Skeletal muscle satellite cell (primary cell): ENCODE measurements at regions not wholly inside any gene's neighbourhood (a gene's known extent, or its start where the extent isn't known, plus 50 kb on each side); places are given as distances from the start of the nearest gene placed in this dataset.

Source experiments
- H3K27me3 ChIP-seq: 2 replicates; pipeline ENCODE4 v1.7.0; 2013; ENCODE audit warnings: low read length; ENCODE audit not compliant: control insufficient read depth, insufficient read depth
- H3K36me3 ChIP-seq: 2 replicates; pipeline ENCODE4 v1.7.0; 2013; ENCODE audit warnings: mild to moderate bottlenecking, control low read depth, low read length; ENCODE audit not compliant: insufficient read depth
- H3K4me1 ChIP-seq: 2 replicates; pipeline ENCODE4 v1.7.0; 2013; ENCODE audit warnings: low read length; ENCODE audit not compliant: control insufficient read depth, insufficient read depth
- H3K4me2 ChIP-seq: 2 replicates; pipeline ENCODE4 v1.7.0; 2013; ENCODE audit warnings: mild to moderate bottlenecking, low read length
- H3K4me3 ChIP-seq: 2 replicates; pipeline ENCODE4 v1.7.0; 2013; ENCODE audit warnings: low read length
- H3K9ac ChIP-seq: 2 replicates; pipeline ENCODE4 v1.7.0; 2013; ENCODE audit warnings: mild to moderate bottlenecking, low read depth, low read length, moderate library complexity
- H3K9me3 ChIP-seq: replicated peaks from 2 replicates; pipeline ENCODE4 v1.7.0; 2013; ENCODE audit warnings: mild to moderate bottlenecking, control low read depth, low read length

DNA sequence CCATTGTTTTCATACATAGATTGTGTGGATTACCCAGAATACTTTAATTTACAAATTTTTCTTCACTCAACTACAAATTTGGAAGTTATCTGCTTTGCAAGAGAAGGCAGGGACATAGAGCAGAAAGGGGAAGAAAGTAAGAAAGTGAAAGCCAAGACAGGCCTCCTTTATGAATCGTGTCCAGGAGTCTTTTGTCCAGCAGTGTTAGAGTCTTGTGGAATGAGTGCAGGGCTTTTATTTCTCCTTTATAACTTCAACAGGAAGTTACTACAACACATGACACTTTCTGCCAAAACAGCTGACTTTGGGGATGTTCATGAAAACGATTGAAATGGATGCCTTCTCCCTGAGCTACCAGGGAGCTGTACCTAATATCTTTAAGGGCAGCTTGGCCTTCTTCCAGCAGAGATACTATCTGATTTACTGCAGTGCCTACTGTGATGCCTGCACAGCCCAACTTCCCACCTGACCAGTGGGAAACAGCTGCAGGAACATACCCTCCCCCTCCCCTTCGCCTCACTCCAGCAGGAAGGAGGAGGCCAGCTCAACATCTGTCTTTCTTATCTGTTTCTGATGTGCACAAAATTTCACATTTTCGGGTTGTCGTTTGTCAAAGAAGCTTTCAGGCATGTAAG lies 557.7 kb upstream of the SLIT2 start:
- peaks cover 17% of the 10 kb centered on the region for H3K4me1 ChIP-seq
- H3K9me3 ChIP-seq: no peaks in the 10 kb centered on the region
- peak overlapping the region; percentile 15 for H3K4me2 ChIP-seq
- H3K4me3 ChIP-seq: no peak overlapping the region
- no peaks in the 10 kb centered on the region for H3K27me3 ChIP-seq
- H3K9ac ChIP-seq: no peak overlapping the region
- no peaks in the 10 kb centered on the region for H3K36me3 ChIP-seq

DNA sequence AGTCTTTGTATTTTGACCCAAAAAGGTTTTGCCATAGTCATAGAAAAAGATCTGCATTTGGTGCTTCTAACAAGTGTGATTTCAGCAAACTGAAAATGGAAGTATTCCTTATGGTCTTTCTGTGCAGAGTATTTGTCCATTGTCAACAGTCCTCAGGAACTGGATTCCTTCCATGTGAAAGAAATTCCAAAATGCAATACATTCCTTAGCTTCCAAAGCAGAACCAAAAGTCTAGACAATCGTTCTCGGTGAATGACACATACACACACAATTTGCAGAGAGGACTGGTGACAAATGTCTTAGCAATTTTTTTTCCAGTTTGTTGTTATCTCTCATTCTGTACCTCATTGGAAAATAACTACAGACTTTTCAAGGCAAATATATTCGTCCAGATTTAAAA lies 562.2 kb upstream of the SLIT2 start:
- Histone ChIP-seq H3K4me3 (no peak overlapping the region), H3K36me3 (no peaks in the 10 kb centered on the region), H3K9me3 (no peaks in the 10 kb centered on the region), H3K27me3 (no peaks in the 10 kb centered on the region), H3K9ac (no peak overlapping the region), H3K4me2 (peak overlapping the region; percentile 28), H3K4me1 (peaks cover 17% of the 10 kb centered on the region)

DNA sequence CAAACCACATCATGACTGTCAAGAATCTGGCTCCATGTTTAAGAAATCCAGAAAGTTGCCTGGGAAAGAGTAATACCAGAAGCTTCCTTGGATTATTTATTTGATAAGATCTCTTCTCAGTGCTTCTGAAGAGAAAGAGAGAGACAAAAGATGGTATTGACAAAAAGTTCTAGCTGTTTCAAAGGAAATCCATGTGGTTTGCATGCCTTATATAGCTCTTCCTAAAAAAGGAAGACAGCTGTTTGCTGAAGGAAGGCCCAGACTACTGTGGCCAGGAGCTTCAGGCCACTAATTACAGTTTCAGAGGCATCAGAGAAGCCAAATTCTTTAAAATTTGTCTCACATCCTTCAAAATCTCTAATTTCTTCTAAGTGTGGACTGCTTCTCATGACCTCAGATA lies 565.2 kb upstream of the SLIT2 start:
- Histone ChIP-seq H3K4me1 (peaks cover 17% of the 10 kb centered on the region), H3K9me3 (no peaks in the 10 kb centered on the region), H3K27me3 (no peaks in the 10 kb centered on the region), H3K36me3 (no peaks in the 10 kb centered on the region), H3K4me2 (no peak overlapping the region), H3K9ac (no peak overlapping the region), H3K4me3 (no peak overlapping the region)

DNA sequence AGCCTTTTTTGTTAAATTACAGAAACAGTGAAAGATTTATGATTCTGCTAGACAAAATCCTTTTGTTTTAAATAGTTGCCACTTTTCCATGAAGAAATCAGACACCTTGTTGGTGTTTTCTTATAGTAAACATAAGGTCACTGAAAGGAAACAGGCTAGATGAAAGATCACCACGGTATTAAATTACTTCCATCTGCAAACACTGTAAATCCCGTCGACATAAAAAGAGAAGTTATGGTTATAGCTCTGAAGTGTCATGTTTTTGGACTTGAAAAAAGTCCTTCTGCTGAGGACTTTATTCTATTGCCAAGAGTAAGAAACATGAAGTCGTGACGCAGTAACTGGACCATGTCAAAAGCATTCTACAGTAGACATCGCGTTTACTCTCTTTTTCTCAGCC lies 567.6 kb upstream of the SLIT2 start:
- Histone ChIP-seq H3K4me1 (peaks cover 4% of the 10 kb centered on the region), H3K4me2 (no peak overlapping the region), H3K27me3 (no peaks in the 10 kb centered on the region), H3K4me3 (no peak overlapping the region), H3K9ac (no peak overlapping the region), H3K9me3 (no peaks in the 10 kb centered on the region), H3K36me3 (no peaks in the 10 kb centered on the region)

DNA sequence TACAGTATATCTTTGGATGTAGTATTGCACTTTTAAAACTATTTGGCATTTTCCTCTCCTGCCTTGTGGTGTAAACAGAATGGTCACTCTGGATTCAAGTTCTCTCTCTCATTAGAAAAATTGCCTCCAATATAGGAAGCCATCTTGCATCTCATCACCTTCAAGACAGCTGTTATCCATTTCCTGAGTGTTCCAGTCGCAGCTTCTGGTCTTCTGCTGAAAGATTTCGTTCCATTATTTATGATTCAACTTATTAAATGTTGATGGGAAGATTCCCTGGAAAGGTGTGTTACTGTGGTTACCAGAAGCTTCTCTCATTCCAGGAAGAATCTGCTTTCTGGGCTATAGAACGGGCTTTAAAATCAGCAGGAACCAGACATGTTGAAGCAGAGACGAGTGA lies 568.3 kb upstream of the SLIT2 start:
- Histone ChIP-seq H3K9ac (no peak overlapping the region), H3K9me3 (no peaks in the 10 kb centered on the region), H3K4me1 (peaks cover 4% of the 10 kb centered on the region), H3K4me3 (no peak overlapping the region), H3K4me2 (no peak overlapping the region), H3K27me3 (no peaks in the 10 kb centered on the region), H3K36me3 (no peaks in the 10 kb centered on the region)

DNA sequence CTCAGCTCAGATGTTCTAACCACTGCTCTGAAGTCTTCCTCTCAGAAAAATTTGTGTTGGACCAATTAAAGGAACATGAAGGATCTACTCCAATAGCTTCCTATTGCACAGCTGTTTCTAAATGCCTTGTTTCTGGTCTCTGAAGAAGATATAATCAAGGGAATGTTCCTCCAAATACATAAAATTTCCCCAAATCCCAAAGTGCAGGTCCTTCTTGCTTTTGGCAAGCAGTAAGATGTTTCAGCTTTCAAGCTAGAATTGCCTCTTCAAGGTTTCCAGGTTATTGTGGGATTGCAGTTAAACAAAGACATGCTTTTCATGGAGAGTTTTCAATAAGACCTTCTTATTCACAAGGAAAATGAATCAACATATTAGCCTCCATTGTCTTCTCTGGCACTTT lies 574.5 kb upstream of the SLIT2 start:
- no peaks in the 10 kb centered on the region for H3K36me3 ChIP-seq
- no peak overlapping the region for H3K4me3 ChIP-seq
- no peaks in the 10 kb centered on the region for H3K4me1 ChIP-seq
- no peaks in the 10 kb centered on the region for H3K27me3 ChIP-seq
- no peaks in the 10 kb centered on the region for H3K9me3 ChIP-seq
- no peak overlapping the region for H3K4me2 ChIP-seq
- no peak overlapping the region for H3K9ac ChIP-seq

DNA sequence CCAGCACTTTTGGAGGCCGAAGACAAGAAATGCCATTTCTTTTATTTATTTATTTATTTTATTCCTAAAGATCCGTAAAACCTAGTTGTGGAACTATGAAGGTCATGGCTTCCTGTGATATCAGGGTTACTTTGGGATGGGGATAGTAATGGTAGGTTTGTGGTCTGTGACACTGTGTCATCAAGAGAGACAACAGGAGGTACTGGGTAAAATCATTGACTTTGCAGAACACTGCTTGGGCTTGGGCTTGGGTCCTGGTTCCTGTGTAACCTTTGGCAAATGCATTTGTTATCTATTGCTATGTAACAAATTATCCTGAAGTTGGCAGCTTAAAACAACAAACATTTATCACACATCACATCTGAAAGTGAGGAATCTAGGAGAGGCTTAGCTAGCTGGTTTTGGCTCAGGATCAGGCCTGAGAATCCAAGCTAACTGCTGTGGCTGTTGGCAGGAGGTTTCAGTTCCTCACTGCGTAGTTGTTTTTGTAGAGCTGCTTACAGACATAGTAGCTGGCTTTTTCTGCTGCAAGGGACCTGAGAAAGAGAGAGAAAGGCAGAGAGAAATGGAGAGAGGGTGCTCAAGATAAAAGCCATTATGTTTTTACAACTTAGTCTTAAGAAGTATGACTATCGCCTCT lies 576.4 kb upstream of the SLIT2 start:
- Histone ChIP-seq H3K9ac (no peak overlapping the region), H3K4me2 (no peak overlapping the region), H3K4me1 (no peaks in the 10 kb centered on the region), H3K27me3 (no peaks in the 10 kb centered on the region), H3K36me3 (no peaks in the 10 kb centered on the region), H3K9me3 (no peaks in the 10 kb centered on the region), H3K4me3 (no peak overlapping the region)

DNA sequence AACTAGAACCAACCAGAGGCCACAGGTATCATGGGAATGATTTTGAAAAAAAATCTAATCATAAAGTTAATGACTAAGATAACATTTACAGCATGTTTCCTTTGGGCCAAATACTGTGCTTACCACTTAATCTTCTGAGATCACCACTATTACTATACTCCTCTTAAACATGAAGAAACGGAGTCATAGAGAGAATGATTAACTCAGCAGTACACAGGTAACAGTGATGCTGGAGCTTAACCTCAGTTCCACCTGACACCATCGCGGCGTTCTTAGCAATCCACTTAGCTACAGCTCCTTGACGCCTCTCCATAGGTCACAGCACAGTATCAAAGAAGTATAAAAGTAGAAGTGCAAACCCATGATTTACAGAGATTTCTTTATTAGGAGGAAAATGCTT lies 592.6 kb upstream of the SLIT2 start:
- Histone ChIP-seq H3K9me3 (no peaks in the 10 kb centered on the region), H3K36me3 (no peaks in the 10 kb centered on the region), H3K9ac (no peak overlapping the region), H3K4me2 (no peak overlapping the region), H3K4me3 (no peak overlapping the region), H3K27me3 (no peaks in the 10 kb centered on the region), H3K4me1 (no peaks in the 10 kb centered on the region)

DNA sequence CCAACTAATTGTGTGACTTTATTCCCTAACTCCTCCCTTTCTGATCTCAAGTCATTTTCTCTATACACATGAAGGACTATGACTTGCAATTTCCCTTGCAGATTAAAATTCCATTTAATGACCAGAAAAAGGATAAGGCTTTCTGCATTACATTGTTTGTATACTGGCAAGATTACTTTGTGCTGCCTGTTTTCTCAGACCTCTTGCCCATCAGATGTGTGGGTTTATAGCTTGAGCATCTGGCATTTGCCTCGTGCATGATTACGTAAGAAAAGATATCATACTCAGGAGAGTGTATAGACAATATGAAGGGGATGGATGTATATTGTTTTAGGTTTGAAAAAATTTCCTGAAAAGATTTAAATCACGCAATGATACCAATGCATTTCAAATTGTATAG lies 593.8 kb upstream of the SLIT2 start:
- Histone ChIP-seq H3K27me3 (no peaks in the 10 kb centered on the region), H3K9ac (no peak overlapping the region), H3K4me1 (no peaks in the 10 kb centered on the region), H3K4me3 (no peak overlapping the region), H3K9me3 (no peaks in the 10 kb centered on the region), H3K4me2 (no peak overlapping the region), H3K36me3 (no peaks in the 10 kb centered on the region)

DNA sequence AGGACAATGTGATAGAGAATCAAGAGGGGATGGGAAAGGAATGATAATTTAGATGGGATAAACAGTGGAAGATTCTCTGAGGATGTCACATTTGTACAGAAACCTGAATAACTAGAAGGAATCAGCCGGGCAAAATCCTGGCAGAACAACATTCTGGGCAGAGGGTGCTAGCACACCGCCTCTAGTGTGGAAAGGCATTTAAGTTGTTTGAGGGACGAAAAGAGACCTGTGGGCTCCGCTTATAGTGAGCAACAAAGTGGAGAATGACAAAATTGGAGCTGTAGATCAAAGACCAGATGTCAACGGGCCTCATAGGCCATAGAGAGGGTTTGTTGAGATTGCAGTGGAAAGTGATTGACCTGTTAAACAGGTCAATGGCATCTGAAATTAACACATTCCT lies 596.0 kb upstream of the SLIT2 start:
- H3K27me3 ChIP-seq: peaks cover 3% of the 10 kb centered on the region
- H3K4me1 ChIP-seq: no peaks in the 10 kb centered on the region
- H3K4me3 ChIP-seq: no peak overlapping the region
- H3K4me2 ChIP-seq: no peak overlapping the region
- H3K9me3 ChIP-seq: no peaks in the 10 kb centered on the region
- no peak overlapping the region for H3K9ac ChIP-seq
- no peaks in the 10 kb centered on the region for H3K36me3 ChIP-seq

DNA sequence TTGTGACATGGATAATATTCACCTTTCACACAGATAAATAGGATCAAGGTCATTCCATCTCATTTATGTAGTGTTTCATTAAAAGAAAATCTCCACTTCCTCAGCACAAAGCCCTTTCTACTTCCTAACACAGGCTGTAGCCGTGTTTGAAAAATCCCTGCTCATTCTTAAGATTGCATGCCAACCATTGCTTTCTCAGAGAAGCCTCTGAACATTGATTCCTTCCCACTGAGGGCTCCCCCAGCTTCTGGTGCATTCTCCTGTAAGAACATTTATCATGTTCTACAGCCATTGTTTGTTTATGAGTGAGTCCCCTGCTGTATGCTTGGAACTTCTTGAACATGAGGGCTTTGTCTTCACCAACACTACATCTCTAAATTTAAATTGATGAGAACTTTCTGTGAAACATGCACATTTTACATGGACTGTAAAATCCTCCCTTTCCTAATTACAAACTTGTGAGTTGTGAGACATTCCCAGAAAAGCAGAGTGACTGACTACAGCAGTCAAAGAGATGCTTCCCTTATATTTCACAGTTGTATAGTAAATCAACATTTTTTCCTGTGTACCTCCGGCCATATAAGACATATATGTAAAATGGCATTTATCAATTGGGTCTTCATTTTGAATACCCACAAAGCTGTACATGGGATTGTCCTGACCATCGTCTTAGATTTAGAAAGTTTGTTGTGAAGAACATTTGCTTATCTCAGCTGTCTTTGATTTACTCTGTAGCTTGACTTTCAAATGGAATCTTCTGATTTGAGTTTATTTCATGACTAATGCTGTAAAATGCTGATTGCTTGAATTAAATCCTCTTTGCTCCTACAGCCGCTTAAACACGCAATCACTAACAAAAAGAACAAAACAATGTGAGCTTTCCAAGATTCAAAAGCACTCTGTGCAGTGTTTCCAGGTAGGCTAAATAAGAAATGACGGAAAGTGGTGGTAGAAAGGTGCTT lies 600.5 kb upstream of the SLIT2 start:
- H3K4me3 ChIP-seq: no peak overlapping the region
- H3K4me2 ChIP-seq: no peak overlapping the region
- peaks cover 3% of the 10 kb centered on the region for H3K27me3 ChIP-seq
- no peaks in the 10 kb centered on the region for H3K9me3 ChIP-seq
- no peak overlapping the region for H3K9ac ChIP-seq
- no peaks in the 10 kb centered on the region for H3K36me3 ChIP-seq
- H3K4me1 ChIP-seq: no peaks in the 10 kb centered on the region
